Fibroblast of lung (primary cell): ENCODE measurements at regions not wholly inside any gene's neighbourhood (a gene's known extent, or its start where the extent isn't known, plus 50 kb on each side); places are given as distances from the start of the nearest gene placed in this dataset.

Experiments used
- CTCF ChIP-seq, 2 donors: IDR thresholded peaks in 1 of 2; conservative IDR thresholded peaks in 1 of 2; 1 replicate in 1 of 2; 2 replicates in 1 of 2; pipeline ENCODE4 v1.5.1; 2011 to 2012; ENCODE audit warnings: low read length in 2 of 2, control low read depth in 1 of 2, inconsistent platforms in 1 of 2, low read depth in 1 of 2, mild to moderate bottlenecking in 1 of 2
- EZH2 ChIP-seq: IDR thresholded peaks from 2 replicates; pipeline ENCODE4 v1.5.1; 2012; ENCODE audit warnings: low read length, control low read depth, mild to moderate bottlenecking; ENCODE audit errors: missing control alignments

GRCh38 chr11:130534551-130534950 lies 86.1 kb downstream of the ADAMTS15 start:
- TF ChIP-seq CTCF (conservative IDR thresholded peaks at IDR 0.05 in 1 of 2, IDR thresholded peaks at IDR 0.05 in 1 of 2; ENCODE audit: low read depth in 1 of 2, low read length in 2 of 2) (no peak), EZH2 (no peak)
